ENCODE measurements at regions not wholly inside any gene's neighbourhood (a gene's known extent, or its start where the extent isn't known, plus 50 kb on each side); places are given as distances from the start of the nearest gene placed in this dataset.

DNA sequence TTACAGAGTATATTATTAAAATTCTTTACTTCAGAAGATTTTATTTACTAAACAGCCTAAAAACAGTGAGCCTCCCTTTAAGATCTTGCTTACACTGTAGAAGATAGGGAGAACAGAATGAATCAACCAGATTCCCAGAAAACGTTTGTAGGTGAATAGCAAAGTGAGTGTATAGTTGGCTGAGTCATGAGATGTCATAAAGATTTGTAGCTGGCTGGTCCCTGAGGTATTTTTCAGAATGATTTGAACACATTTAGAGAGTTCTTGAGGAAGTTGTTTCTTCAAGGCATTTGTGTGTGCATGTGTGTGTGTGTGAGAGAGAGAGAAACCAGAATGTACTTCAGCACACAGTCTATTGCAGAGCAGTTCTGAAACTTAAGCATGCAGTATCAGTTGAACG is 159.4 kb upstream of the PRR16 start:
- TF ChIP-seq POLR2A (IDR thresholded peaks at IDR 0.05; ENCODE audit: low read length) (no peak), EHF (CRISPR knock-in tag; IDR thresholded peaks at IDR 0.05) (no peak), RAD21 (conservative IDR thresholded peaks at IDR 0.05 in 1 of 2, IDR thresholded peaks at IDR 0.05 in 1 of 2) (no peak), MAFK (IDR thresholded peaks at IDR 0.05; ENCODE audit: partially characterized antibody) (no peak), EP300 (IDR thresholded peaks at IDR 0.05) (no peak), MYC (IDR thresholded peaks at IDR 0.05; ENCODE audit: borderline replicate concordance, low read length) (no peak), HDAC2 (IDR thresholded peaks at IDR 0.05) (no peak), SMC3 (IDR thresholded peaks at IDR 0.05) (no peak)
- TF ChIP-seq, protein P1, sequence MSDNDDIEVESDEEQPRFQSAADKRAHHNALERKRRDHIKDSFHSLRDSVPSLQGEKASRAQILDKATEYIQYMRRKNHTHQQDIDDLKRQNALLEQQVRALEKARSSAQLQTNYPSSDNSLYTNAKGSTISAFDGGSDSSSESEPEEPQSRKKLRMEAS (IDR thresholded peaks at IDR 0.05), result no peak
- TF ChIP-seq, protein P2, sequence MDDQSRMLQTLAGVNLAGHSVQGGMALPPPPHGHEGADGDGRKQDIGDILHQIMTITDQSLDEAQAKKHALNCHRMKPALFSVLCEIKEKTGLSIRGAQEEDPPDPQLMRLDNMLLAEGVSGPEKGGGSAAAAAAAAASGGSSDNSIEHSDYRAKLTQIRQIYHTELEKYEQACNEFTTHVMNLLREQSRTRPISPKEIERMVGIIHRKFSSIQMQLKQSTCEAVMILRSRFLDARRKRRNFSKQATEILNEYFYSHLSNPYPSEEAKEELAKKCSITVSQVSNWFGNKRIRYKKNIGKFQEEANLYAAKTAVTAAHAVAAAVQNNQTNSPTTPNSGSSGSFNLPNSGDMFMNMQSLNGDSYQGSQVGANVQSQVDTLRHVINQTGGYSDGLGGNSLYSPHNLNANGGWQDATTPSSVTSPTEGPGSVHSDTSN (IDR thresholded peaks at IDR 0.05), result no peak
- TF ChIP-seq, protein P3, sequence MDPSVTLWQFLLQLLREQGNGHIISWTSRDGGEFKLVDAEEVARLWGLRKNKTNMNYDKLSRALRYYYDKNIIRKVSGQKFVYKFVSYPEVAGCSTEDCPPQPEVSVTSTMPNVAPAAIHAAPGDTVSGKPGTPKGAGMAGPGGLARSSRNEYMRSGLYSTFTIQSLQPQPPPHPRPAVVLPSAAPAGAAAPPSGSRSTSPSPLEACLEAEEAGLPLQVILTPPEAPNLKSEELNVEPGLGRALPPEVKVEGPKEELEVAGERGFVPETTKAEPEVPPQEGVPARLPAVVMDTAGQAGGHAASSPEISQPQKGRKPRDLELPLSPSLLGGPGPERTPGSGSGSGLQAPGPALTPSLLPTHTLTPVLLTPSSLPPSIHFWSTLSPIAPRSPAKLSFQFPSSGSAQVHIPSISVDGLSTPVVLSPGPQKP (IDR thresholded peaks at IDR 0.05; ENCODE audit: low read depth, low read length), result no peak
- TF ChIP-seq, protein P4, sequence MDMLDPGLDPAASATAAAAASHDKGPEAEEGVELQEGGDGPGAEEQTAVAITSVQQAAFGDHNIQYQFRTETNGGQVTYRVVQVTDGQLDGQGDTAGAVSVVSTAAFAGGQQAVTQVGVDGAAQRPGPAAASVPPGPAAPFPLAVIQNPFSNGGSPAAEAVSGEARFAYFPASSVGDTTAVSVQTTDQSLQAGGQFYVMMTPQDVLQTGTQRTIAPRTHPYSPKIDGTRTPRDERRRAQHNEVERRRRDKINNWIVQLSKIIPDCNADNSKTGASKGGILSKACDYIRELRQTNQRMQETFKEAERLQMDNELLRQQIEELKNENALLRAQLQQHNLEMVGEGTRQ (IDR thresholded peaks at IDR 0.05), result no peak
- TF ChIP-seq, protein P5, sequence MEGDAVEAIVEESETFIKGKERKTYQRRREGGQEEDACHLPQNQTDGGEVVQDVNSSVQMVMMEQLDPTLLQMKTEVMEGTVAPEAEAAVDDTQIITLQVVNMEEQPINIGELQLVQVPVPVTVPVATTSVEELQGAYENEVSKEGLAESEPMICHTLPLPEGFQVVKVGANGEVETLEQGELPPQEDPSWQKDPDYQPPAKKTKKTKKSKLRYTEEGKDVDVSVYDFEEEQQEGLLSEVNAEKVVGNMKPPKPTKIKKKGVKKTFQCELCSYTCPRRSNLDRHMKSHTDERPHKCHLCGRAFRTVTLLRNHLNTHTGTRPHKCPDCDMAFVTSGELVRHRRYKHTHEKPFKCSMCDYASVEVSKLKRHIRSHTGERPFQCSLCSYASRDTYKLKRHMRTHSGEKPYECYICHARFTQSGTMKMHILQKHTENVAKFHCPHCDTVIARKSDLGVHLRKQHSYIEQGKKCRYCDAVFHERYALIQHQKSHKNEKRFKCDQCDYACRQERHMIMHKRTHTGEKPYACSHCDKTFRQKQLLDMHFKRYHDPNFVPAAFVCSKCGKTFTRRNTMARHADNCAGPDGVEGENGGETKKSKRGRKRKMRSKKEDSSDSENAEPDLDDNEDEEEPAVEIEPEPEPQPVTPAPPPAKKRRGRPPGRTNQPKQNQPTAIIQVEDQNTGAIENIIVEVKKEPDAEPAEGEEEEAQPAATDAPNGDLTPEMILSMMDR (IDR thresholded peaks at IDR 0.05), result no peak

Data from A549 (cell line).